ENCODE measurements at regions not wholly inside any gene's neighbourhood (a gene's known extent, or its start where the extent isn't known, plus 50 kb on each side); places are given as distances from the start of the nearest gene placed in this dataset.
"Not testable (repeated sequence)": the region's sequence is repeated elsewhere in the genome, so short reads cannot be mapped to it uniquely, and the experiment has no call there.

DNA sequence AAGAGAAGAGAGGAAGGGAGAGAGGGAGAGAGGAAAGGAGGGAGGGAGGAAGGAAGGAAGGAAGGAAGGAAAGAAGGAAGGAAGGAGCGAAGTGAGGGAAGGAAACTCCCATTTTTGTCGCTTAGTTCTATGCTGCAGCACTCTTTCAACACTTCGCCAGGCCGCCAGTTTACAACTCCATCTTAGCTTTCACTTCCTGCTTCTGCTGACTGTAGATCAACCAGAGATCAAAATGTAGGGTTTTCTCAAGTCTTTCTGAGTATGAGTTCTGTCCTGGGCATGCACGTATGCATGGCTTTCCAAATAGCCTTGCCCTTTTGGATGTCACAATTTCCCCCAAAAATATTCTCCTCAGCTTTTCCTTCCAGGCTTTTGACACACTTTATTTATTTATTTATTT is 723.4 kb downstream of the TRHDE start:
- H3K4me3 ChIP-seq (replicated peaks in 1 of 3; ENCODE audit: low read depth in 2 of 3, low read length in 3 of 3): no peak overlapping the region
- intact Hi-C loops (cut with micrococcal nuclease): no loop called here
- no peak overlapping the region for H3K4me2 ChIP-seq (replicated peaks; ENCODE audit: extremely low read depth, low read length, poor library complexity, severe bottlenecking)
- H3K9me3 ChIP-seq (replicated peaks in 1 of 2; ENCODE audit: control insufficient read depth in 1 of 2, insufficient read depth in 1 of 2, low read length in 2 of 2): no peaks in the 10 kb centered on the region
- no CpG with 5 or more reads among the region's 5 CpGs for WGBS (ENCODE audit: insufficient coverage)
- Mint-ChIP-seq H3K9me3 (peaks cover 0 to 8% (median 3%) of the 10 kb centered on the region in 7 donors), H3K4me3 (no peak overlapping the region), H3K27ac (no peak overlapping the region), H3K4me1 (no peaks in the 10 kb centered on the region), H3K27me3 (ENCODE audit: low read depth in 3 of 3) (no peaks in the 10 kb centered on the region), H3K36me3 (no peaks in the 10 kb centered on the region)
- no peak overlapping the region for H2AFZ ChIP-seq (ENCODE audit: insufficient read depth, low read depth, low read length, poor library complexity, severe bottlenecking)
- H3K36me3 ChIP-seq (replicated peaks in 1 of 2; ENCODE audit: control insufficient read depth in 1 of 2, insufficient read depth in 2 of 2, low read length in 2 of 2): no peaks in the 10 kb centered on the region
- H3K79me2 ChIP-seq (ENCODE audit: insufficient read depth, low read length): no peaks in the 10 kb centered on the region
- no peak overlapping the region for H3K9ac ChIP-seq (ENCODE audit: insufficient read depth, low read length, poor library complexity, severe bottlenecking)
- no peaks in the 10 kb centered on the region for H3K27me3 ChIP-seq (ENCODE audit: control insufficient read depth in 2 of 2, insufficient read depth in 2 of 2, low read length in 2 of 2)
- TF ChIP-seq, protein P1, sequence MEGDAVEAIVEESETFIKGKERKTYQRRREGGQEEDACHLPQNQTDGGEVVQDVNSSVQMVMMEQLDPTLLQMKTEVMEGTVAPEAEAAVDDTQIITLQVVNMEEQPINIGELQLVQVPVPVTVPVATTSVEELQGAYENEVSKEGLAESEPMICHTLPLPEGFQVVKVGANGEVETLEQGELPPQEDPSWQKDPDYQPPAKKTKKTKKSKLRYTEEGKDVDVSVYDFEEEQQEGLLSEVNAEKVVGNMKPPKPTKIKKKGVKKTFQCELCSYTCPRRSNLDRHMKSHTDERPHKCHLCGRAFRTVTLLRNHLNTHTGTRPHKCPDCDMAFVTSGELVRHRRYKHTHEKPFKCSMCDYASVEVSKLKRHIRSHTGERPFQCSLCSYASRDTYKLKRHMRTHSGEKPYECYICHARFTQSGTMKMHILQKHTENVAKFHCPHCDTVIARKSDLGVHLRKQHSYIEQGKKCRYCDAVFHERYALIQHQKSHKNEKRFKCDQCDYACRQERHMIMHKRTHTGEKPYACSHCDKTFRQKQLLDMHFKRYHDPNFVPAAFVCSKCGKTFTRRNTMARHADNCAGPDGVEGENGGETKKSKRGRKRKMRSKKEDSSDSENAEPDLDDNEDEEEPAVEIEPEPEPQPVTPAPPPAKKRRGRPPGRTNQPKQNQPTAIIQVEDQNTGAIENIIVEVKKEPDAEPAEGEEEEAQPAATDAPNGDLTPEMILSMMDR (IDR thresholded peaks at IDR 0.05): no peak
- H3K27ac ChIP-seq (ENCODE audit: low read depth in 1 of 2, low read length in 2 of 2): no peak overlapping the region
- no peaks in the 10 kb centered on the region for H4K20me1 ChIP-seq (ENCODE audit: insufficient read depth, low read length)
- H3K4me1 ChIP-seq (ENCODE audit: control insufficient read depth in 1 of 2, insufficient read depth in 2 of 2, low read length in 2 of 2): no peaks in the 10 kb centered on the region
- no peak for DNase-seq

DNA sequence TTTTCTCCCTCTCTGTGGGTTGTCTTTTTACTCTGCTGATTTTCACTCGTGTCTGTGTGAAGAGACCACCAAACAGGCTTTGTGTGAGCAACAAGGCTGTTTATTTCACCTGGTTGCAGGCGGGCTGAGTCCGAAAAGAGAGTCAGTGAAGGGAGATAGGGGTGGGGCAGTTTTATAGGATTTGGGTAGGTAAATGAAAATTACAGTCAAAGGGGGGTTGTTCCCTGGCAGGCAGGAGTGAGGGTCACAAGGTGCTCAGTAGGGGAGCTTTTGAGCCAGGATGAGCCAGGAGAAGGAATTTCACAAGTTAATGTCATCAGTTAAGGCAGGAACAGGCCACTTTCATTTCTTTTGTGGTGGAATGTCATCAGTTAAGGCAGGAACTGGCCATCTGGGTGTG is 729.6 kb downstream of the TRHDE start:
- H3K4me2 ChIP-seq (replicated peaks; ENCODE audit: extremely low read depth, low read length, poor library complexity, severe bottlenecking); H3K27ac Mint-ChIP-seq; H3K27me3 Mint-ChIP-seq (ENCODE audit: low read depth in 3 of 3); H3K9ac ChIP-seq (ENCODE audit: insufficient read depth, low read length, poor library complexity, severe bottlenecking); DNase-seq; H3K4me3 ChIP-seq (replicated peaks in 1 of 3; ENCODE audit: low read depth in 2 of 3, low read length in 3 of 3); H3K36me3 Mint-ChIP-seq; H2AFZ ChIP-seq (ENCODE audit: insufficient read depth, low read depth, low read length, poor library complexity, severe bottlenecking); H3K27ac ChIP-seq (ENCODE audit: low read depth in 1 of 2, low read length in 2 of 2); H3K4me1 ChIP-seq (ENCODE audit: control insufficient read depth in 1 of 2, insufficient read depth in 2 of 2, low read length in 2 of 2); intact Hi-C loops (cut with micrococcal nuclease); H3K79me2 ChIP-seq (ENCODE audit: insufficient read depth, low read length); H3K9me3 Mint-ChIP-seq; H4K20me1 ChIP-seq (ENCODE audit: insufficient read depth, low read length); H3K36me3 ChIP-seq (replicated peaks in 1 of 2; ENCODE audit: control insufficient read depth in 1 of 2, insufficient read depth in 2 of 2, low read length in 2 of 2); H3K27me3 ChIP-seq (ENCODE audit: control insufficient read depth in 2 of 2, insufficient read depth in 2 of 2, low read length in 2 of 2); H3K4me1 Mint-ChIP-seq; H3K4me3 Mint-ChIP-seq: not testable (repeated sequence)
- H3K9me3 ChIP-seq (replicated peaks in 1 of 2; ENCODE audit: control insufficient read depth in 1 of 2, insufficient read depth in 1 of 2, low read length in 2 of 2): peaks cover 16 to 18% of the 10 kb centered on the region in 2 donors
- 93% methylated on average over 2 of the region's 3 CpGs for WGBS (ENCODE audit: insufficient coverage)

DNA sequence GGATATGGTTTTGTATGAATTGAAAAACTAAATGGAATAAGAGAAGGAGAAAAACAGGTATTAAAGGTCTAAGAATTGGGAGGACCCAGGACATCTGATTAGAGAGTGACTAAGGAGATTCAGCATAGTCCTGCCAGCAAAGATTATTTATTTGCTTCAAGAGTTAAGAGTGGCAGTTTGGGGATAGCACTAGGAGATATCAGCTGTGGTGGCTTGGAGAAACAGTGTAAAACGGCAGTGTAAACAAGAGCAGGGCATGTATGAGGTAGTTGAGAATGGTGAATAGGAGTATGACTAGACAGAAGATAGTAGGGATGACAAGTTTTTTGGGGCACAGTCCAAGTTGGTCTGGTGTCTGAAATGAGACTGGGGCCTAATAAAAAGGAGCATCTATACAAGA is 730.3 kb downstream of the TRHDE start:
- H3K27ac Mint-ChIP-seq; H3K4me1 Mint-ChIP-seq; intact Hi-C loops (cut with micrococcal nuclease); H3K4me1 ChIP-seq (ENCODE audit: control insufficient read depth in 1 of 2, insufficient read depth in 2 of 2, low read length in 2 of 2); H3K4me3 Mint-ChIP-seq; H3K4me3 ChIP-seq (replicated peaks in 1 of 3; ENCODE audit: low read depth in 2 of 3, low read length in 3 of 3); H3K27me3 ChIP-seq (ENCODE audit: control insufficient read depth in 2 of 2, insufficient read depth in 2 of 2, low read length in 2 of 2); H3K36me3 ChIP-seq (replicated peaks in 1 of 2; ENCODE audit: control insufficient read depth in 1 of 2, insufficient read depth in 2 of 2, low read length in 2 of 2); H3K36me3 Mint-ChIP-seq; H3K79me2 ChIP-seq (ENCODE audit: insufficient read depth, low read length); H2AFZ ChIP-seq (ENCODE audit: insufficient read depth, low read depth, low read length, poor library complexity, severe bottlenecking); H3K27me3 Mint-ChIP-seq (ENCODE audit: low read depth in 3 of 3); H3K9ac ChIP-seq (ENCODE audit: insufficient read depth, low read length, poor library complexity, severe bottlenecking); DNase-seq; H4K20me1 ChIP-seq (ENCODE audit: insufficient read depth, low read length); H3K27ac ChIP-seq (ENCODE audit: low read depth in 1 of 2, low read length in 2 of 2); H3K4me2 ChIP-seq (replicated peaks; ENCODE audit: extremely low read depth, low read length, poor library complexity, severe bottlenecking): not testable (repeated sequence)
- H3K9me3 Mint-ChIP-seq: peaks cover 2 to 12% (median 4%) of the 10 kb centered on the region in 7 donors
- H3K9me3 ChIP-seq (replicated peaks in 1 of 2; ENCODE audit: control insufficient read depth in 1 of 2, insufficient read depth in 1 of 2, low read length in 2 of 2): peaks cover 16 to 18% of the 10 kb centered on the region in 2 donors
- WGBS (ENCODE audit: insufficient coverage): 79% methylated on average over 1 of the region's 1 CpG

- peaks cover 17 to 22% of the 10 kb centered on the region in 2 donors for H3K9me3 ChIP-seq (replicated peaks in 1 of 2; ENCODE audit: control insufficient read depth in 1 of 2, insufficient read depth in 1 of 2, low read length in 2 of 2)
- H3K4me3 Mint-ChIP-seq; H3K27ac ChIP-seq (ENCODE audit: low read depth in 1 of 2, low read length in 2 of 2); H3K36me3 ChIP-seq (replicated peaks in 1 of 2; ENCODE audit: control insufficient read depth in 1 of 2, insufficient read depth in 2 of 2, low read length in 2 of 2); H3K4me1 Mint-ChIP-seq; H3K79me2 ChIP-seq (ENCODE audit: insufficient read depth, low read length); H3K4me1 ChIP-seq (ENCODE audit: control insufficient read depth in 1 of 2, insufficient read depth in 2 of 2, low read length in 2 of 2); intact Hi-C loops (cut with micrococcal nuclease); H3K27me3 Mint-ChIP-seq (ENCODE audit: low read depth in 3 of 3); H3K4me3 ChIP-seq (replicated peaks in 1 of 3; ENCODE audit: low read depth in 2 of 3, low read length in 3 of 3); H3K36me3 Mint-ChIP-seq; H3K27ac Mint-ChIP-seq; H2AFZ ChIP-seq (ENCODE audit: insufficient read depth, low read depth, low read length, poor library complexity, severe bottlenecking); H3K27me3 ChIP-seq (ENCODE audit: control insufficient read depth in 2 of 2, insufficient read depth in 2 of 2, low read length in 2 of 2); H3K4me2 ChIP-seq (replicated peaks; ENCODE audit: extremely low read depth, low read length, poor library complexity, severe bottlenecking); H4K20me1 ChIP-seq (ENCODE audit: insufficient read depth, low read length); H3K9ac ChIP-seq (ENCODE audit: insufficient read depth, low read length, poor library complexity, severe bottlenecking); DNase-seq: not testable (repeated sequence)
- WGBS (ENCODE audit: insufficient coverage): no CpG with 5 or more reads among the region's 3 CpGs
- H3K9me3 Mint-ChIP-seq: peaks cover 5 to 20% (median 14%) of the 10 kb centered on the region in 7 donors
Observed at GRCh38 chr12:73009138-73009834, 737.1 kb downstream of the TRHDE start.

All from CD14-positive monocyte (primary cell).